ENCODE measurements at regions not wholly inside any gene's neighbourhood (a gene's known extent, or its start where the extent isn't known, plus 50 kb on each side); places are given as distances from the start of the nearest gene placed in this dataset.
"Not testable (repeated sequence)": the region's sequence is repeated elsewhere in the genome, so short reads cannot be mapped to it uniquely, and the experiment has no call there.

DNA sequence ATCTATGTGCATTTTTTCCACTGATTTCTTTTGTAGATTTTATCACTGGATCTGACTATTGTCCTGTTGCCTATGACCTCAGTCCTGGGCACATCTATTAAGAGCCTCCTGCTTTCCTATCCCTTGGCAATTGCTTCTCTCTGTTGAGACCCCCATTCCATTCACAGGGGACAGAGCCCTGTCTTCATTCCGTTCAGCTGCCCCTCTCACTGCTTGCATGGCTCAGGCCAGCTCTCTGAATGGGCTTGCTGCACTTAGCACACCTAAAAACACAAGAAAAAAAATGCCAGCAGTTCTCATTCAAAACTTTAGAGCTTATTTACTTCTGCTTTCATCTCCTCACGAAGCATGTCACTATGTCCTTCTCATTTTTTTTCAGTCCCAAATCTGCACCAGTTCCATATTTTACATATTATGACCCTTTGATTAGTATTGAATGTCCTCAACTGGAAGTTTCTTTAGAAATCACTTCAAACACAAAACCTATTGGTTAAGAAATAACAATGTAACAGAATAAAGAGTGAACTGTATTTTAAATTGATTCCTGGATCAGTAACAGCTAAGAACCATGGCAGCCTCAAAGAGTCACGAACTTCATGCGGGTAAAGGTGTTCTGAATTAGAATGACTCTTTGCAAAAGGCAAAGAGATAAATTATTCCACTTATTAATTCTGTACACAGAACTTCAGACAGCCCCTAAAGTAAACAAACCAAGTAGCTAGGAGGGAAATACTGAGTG is 616.5 kb downstream of the C6orf118 start:
- DNase-seq (ENCODE audit: low read depth, low spot score) = no peak
- no peak overlapping the region for H3K4me3 ChIP-seq (ENCODE audit: low read length)

GRCh38 chr6:164690702-164691500 is 618.5 kb downstream of the C6orf118 start:
- no peak for DNase-seq (ENCODE audit: low read depth, low spot score)
- no peak overlapping the region for H3K4me3 ChIP-seq (ENCODE audit: low read length)

- no peak overlapping the region for H3K4me3 ChIP-seq (ENCODE audit: low read length)
- DNase-seq (ENCODE audit: low read depth, low spot score) = no peak
Measured at GRCh38 chr6:164690241-164690640, 619.2 kb downstream of the C6orf118 start.

- H3K4me3 ChIP-seq (ENCODE audit: low read length) = no peak overlapping the region
- DNase-seq (ENCODE audit: low read depth, low spot score) = no peak
Measured at GRCh38 chr6:164665328-164665727, 644.1 kb downstream of the C6orf118 start.

DNA sequence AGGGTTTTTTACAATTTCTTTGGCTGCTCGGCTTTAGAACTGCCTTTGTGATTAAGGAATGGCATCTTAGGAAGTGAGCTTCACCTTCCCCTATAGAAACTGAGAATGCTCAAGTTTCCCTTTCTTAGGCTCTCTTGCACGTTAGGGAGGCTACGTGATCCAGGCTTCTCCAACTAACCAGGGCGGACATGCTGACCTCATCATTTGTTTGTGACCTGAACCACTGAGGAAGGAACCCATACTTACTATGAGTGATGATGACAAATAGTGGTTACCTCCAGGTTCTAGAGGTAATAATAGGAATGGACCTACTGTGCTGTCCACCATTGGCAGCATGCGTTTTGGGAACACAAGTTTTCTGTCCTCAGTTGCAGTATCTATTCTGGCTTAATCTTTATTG is 645.8 kb downstream of the C6orf118 start:
- DNase-seq (ENCODE audit: low read depth, low spot score) = no peak
- no peak overlapping the region for H3K4me3 ChIP-seq (ENCODE audit: low read length)

DNA sequence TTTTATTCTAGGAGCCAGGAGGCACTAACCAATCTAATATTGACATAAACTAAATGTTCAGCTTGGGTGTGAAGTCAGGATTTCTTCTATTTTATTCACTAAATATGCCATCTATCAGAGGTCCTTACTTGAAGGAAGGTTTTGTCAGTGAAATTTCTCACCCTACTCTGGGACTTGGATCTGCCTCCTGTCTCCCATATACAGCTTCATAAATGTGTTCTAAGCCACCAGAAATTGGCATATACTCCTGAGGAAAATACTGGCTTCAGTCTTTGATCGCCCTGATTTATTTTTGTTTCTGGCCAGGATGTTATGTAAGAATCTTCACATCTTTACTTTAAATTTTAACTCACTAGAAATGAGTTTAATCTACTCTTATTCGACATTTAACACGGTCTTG is 647.7 kb downstream of the C6orf118 start:
- no peak overlapping the region for H3K4me3 ChIP-seq (ENCODE audit: low read length)
- DNase-seq (ENCODE audit: low read depth, low spot score) = no peak

GRCh38 chr6:164660781-164661180 is 648.6 kb downstream of the C6orf118 start:
- DNase-seq (ENCODE audit: low read depth, low spot score) = no peak
- no peak overlapping the region for H3K4me3 ChIP-seq (ENCODE audit: low read length)

DNA sequence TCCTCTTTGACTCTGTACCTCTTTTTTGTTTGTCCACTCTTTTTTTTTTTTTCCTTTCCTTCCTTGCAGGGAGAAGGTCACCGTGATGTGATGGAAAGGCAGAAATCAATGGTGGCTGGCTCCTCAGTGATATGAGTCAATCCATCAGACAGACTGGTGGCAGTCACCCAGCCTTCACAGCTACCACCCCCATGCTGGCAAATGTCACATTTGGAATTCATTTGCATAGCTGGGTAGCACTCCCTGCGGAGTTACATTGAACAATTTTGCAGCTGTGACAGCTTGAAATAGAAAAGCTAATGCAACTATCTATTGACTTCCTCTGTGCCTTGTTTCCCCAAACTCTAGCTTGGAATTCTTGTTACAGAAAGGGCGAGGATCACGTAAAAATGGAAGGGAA is 668.4 kb downstream of the C6orf118 start:
- no peak for DNase-seq (ENCODE audit: low read depth, low spot score)
- H3K4me3 ChIP-seq (ENCODE audit: low read length) = no peak overlapping the region

DNA sequence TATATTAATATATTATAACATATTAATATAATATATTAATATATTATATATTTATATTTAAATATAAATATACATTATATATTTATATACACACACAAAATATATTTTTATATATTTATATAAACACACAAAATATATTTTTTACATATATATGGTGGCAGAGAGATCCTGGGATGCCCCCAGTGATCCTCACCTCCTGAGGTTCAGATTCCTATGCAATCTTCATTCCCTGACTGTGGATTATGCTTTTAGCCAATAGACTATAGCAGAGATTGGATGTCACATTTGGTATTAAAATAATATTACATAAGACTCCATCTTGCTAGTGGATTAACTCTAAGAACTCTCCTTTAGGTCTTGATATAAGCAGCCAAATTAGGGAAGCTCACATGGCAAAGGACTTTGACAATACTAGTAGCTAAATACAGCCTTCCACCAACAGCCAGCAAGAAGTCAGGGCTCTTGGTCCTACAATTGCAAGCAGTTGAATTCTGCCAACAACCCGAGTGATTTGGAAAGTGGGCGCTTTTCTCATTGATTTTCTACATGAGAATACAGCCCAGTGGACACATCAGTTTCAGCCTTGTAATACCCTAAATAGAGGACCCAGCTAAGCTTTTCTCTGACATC is 681.0 kb downstream of the C6orf118 start:
- DNase-seq (ENCODE audit: low read depth, low spot score) = no peak
- no peak overlapping the region for H3K4me3 ChIP-seq (ENCODE audit: low read length)

DNA sequence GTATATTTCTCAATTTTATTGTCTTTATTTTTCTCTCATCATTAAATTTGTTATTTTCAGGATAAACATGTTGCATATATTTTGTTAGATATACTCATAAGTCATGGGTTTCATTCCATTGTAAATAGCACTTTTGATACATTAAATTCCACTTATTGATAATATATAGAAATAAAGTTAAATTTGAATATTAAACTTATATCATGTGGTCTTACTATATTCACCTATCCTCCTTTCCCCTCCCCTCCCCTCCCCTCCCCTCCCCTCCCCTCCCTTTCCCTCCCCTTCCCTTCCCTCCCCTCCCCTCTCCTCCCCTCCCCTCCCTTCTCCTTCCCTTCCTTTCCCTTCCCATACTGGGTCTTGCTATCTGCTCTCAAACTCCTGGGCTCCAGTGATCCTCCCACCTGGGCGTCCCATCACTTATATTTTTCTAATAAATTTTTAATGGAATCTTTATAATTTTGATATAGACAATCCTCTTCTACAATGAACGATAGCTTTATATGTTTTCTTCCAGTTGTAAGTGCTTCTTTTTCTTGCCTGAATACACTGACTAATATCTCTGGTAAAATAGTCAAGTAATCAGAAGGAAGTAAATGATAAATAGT is 692.4 kb downstream of the C6orf118 start:
- DNase-seq (ENCODE audit: low read depth, low spot score) = no peak
- no peak overlapping the region for H3K4me3 ChIP-seq (ENCODE audit: low read length)

DNA sequence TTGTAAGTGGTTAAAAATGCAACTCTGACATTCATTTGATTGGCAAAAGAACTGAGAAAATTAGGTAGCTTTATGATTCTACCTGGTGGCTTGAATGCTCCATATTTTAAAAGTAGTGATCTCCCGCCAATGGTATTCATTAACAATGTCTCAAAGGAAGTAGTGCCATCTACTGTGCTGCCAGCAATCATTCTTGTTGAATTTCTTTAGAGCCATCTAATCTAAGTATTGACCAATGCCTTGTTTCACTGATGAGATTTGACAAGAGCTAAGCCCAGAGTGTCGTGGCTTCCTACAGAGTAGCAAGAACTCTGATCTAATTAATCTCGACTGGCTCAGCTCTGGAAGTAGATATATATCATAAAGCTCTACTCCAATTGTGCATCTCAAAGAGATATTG is 696.7 kb downstream of the C6orf118 start:
- no peak overlapping the region for H3K4me3 ChIP-seq (ENCODE audit: low read length)
- DNase-seq (ENCODE audit: low read depth, low spot score) = no peak

DNA sequence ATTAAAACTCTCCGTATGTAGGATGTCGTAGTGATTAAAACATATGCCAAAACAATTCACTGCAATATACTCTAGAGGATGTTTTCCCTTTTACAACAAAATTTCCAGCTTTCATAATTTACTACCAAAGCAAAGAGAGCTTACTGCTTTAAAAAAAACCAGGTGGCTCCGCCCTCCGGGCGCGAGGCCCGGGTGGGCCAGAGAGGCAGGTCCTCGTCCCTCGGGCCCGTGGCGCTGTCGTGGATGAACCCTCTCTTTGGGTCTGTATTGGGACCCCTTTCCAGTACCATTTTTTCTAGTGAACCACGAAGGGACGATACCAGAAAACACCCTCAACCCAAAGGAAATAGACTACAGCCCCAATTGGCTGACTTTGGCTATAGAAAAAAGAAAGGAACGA is 698.5 kb downstream of the C6orf118 start:
- not testable (repeated sequence) for DNase-seq (ENCODE audit: low read depth, low spot score); H3K4me3 ChIP-seq (ENCODE audit: low read length)

DNA sequence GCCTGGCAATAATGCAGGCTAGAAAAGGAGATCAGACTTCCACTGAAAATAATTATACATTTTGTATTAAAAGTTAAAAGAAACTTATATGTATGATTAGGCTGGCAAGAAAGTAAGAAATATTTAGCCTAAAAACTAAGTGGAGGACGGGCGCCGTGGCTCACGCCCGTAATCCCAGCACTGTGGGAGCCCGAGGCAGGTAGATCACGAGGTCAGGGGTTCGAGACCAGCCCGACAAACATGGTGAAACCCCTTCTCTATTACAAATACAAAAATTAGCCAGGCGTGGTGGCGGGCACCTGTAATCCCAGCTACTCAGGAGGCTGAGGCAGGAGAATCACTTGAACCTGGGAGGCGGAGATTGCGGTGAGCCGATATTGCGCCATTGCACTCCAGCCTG is 707.0 kb downstream of the C6orf118 start:
- not testable (repeated sequence) for H3K4me3 ChIP-seq (ENCODE audit: low read length); DNase-seq (ENCODE audit: low read depth, low spot score)

DNA sequence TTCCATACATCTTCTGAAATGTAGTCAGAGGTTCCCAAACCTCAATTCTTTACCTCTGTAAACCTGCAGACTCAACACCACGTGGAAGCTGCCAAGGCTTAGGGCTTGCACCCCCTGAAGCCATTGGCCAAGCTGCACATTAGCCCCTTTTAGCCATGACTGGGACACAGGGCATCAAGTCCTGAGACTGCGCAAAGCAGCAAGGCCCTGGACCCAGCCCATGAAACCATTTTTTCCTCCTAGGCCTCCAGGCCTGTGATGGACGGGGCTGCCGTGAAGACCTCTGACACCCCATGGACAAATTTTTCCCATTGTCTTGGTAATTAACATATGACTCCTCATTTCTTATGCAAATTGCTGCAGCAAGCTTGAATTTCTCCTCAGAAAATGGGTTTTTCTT is 727.8 kb downstream of the C6orf118 start:
- DNase-seq (ENCODE audit: low read depth, low spot score) = no peak
- H3K4me3 ChIP-seq (ENCODE audit: low read length) = no peak overlapping the region

- no peak for DNase-seq (ENCODE audit: low read depth, low spot score)
- no peak overlapping the region for H3K4me3 ChIP-seq (ENCODE audit: low read length)
Measured at GRCh38 chr6:164579035-164579434, 730.4 kb downstream of the C6orf118 start.

GRCh38 chr6:164578616-164579015 is 730.8 kb downstream of the C6orf118 start:
- no peak overlapping the region for H3K4me3 ChIP-seq (ENCODE audit: low read length)
- no peak for DNase-seq (ENCODE audit: low read depth, low spot score)

DNA sequence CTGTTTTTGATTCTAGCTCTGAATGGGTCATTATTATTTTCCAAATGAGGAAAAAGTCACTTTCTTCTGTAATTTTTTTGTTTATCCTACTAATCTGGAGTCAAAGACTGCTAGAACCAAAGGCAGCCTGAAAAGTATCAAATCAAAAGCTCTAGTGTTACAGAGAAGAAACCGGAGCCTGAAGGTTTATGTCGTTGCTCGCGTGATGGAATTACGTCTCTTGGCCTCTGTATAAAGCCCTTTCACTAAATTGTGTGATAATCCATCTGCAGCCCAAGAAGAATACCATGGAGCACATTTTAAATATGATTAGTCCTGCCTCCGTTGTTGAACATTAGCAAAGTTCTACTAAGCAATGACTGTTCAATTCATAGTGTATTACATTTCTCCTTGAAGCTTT is 738.6 kb downstream of the C6orf118 start:
- no peak overlapping the region for H3K4me3 ChIP-seq (ENCODE audit: low read length)
- DNase-seq (ENCODE audit: low read depth, low spot score) = no peak

DNA sequence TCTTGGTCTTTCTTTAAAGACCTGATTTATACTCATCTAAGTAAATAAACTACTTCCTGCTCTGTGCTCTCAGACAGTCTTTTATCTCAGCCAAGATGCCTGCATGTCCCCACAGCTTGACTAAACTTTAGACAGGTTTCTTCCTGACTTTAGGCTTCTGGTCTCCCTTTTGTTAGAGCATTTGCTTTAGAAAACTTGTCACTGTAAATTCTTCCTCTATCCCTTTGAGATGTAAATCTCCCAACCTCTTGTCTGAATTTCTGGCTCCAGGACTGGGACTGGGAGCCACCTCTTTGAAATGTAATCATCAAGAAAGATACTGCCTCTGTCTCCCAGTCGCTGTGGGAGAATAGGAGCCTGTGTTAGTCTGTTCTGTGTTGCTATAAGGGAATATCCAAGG is 739.9 kb downstream of the C6orf118 start:
- H3K4me3 ChIP-seq (ENCODE audit: low read length) = no peak overlapping the region
- DNase-seq (ENCODE audit: low read depth, low spot score) = no peak

GRCh38 chr6:164563924-164564323 is 745.5 kb downstream of the C6orf118 start:
- no peak overlapping the region for H3K4me3 ChIP-seq (ENCODE audit: low read length)
- DNase-seq (ENCODE audit: low read depth, low spot score) = no peak

DNA sequence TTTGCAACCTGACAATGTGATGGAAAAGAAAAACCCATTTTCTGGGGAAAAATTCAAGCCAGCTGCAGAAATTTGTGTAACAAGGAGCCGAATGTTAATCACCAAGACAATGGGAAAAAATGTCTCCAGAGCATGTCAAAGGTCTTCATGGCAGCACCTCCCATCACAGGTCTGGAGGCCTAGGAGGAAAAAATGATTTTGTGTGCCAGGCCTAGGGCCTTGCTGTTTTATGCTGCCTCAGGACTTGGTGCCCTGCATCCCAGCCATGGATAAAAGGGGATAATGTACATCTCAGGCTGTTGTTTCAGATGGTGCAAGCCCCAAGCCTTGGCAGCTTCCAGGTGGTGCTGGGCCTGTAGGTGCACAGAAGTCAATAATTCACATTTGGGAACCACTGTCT is 747.7 kb downstream of the C6orf118 start:
- no peak for DNase-seq (ENCODE audit: low read depth, low spot score)
- no peak overlapping the region for H3K4me3 ChIP-seq (ENCODE audit: low read length)
